ENCODE measurements at regions not wholly inside any gene's neighbourhood (a gene's known extent, or its start where the extent isn't known, plus 50 kb on each side); places are given as distances from the start of the nearest gene placed in this dataset.

- Mint-ChIP-seq H3K4me1 (peaks cover 0 to 4% (median 0%) of the 10 kb centered on the region in 3 donors), H3K27ac (peak overlapping the region in 1 of 3 donors; percentile 78), H3K4me3 (no peak overlapping the region), H3K36me3 (no peaks in the 10 kb centered on the region), H3K27me3 (no peaks in the 10 kb centered on the region), H3K9me3 (no peaks in the 10 kb centered on the region)
These were observed 76.9 kb upstream of the HIF1A start for GRCh38 chr14:61618448-61618847.

DNA sequence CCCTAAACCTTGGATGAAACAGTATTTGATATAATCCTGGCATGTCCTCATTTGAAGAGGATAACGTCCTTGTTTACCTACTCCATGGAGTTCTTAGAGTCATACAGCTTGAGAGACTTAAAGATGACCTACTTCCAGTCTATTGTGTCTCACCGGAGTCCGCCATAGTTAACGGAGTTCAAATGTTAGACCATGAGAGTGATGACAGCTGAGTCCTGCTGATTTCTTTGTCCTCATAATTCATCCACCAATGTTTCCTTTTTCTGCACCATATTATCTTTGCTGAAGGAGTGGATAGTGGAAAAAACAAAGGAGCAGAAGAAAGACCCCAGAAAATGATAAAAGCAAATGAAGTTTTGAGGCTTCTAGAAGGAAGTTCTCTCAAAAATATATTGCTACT, 75.8 kb upstream of the HIF1A start:
- Mint-ChIP-seq H3K27ac (no peak overlapping the region), H3K27me3 (no peaks in the 10 kb centered on the region), H3K4me1 (peaks cover 0 to 4% (median 0%) of the 10 kb centered on the region in 3 donors), H3K9me3 (no peaks in the 10 kb centered on the region), H3K4me3 (no peak overlapping the region), H3K36me3 (no peaks in the 10 kb centered on the region)

DNA sequence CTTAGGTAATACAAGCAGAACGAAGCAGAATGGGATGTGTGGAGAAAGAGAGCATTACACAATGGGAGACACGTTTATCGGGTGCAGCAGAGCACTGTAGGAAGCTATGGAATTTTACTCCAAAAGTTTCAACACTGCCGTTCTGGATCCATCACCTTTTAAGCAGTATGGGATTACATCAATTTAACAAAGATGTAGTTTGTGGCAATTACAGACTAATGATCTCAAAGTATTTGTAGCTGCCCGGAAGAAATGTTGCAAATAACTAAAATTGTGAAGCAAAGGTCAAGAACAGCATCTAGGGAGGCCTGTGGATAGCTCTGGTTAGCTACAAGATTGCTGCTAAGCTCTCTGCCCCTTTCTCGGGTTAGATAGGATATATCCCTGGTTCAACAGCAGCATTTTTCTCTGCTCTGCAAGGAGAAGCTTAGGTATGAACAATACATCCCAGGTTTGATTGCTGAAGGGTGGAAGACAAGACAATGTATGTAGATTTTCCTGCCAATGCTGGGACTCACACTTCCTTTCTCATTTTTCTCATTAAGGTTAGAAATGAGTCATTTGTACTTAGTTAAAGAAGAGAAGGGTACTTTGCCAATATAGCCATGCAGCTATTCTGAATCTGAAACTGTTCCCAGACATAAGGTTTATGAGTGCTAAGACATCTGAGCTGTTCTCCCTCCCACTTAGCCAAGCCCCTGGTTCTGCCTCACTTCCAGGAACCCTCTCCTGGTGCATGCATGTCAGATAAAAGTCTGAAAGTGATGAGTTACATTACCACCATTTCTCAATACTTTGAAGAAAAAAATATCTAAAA, 75.0 kb upstream of the HIF1A start:
- Mint-ChIP-seq H3K4me3 (no peak overlapping the region), H3K9me3 (no peaks in the 10 kb centered on the region), H3K27ac (no peak overlapping the region), H3K4me1 (peaks cover 0 to 4% (median 0%) of the 10 kb centered on the region in 3 donors), H3K36me3 (no peaks in the 10 kb centered on the region), H3K27me3 (no peaks in the 10 kb centered on the region)

DNA sequence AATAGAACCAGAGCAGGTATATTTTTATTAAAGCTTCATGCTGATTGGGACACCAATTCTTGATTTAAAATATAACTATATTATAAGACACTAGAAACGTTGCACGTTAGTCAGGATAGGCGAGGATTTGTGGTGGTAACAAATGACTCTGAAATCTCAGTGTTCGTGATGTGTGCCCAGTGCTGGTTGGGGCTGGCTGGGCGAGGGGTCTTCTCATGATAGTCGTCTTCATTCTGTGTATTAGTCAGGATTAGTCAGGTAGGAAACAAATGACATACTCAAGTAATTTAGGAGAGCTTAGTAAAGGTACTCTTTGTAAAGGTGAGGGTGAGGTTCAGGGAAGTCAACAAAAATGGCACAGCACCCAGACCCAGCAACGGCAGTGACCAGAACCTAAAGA, 73.9 kb upstream of the HIF1A start:
- Mint-ChIP-seq H3K27me3 (no peaks in the 10 kb centered on the region), H3K4me1 (peaks cover 0 to 4% (median 0%) of the 10 kb centered on the region in 3 donors), H3K9me3 (no peaks in the 10 kb centered on the region)

DNA sequence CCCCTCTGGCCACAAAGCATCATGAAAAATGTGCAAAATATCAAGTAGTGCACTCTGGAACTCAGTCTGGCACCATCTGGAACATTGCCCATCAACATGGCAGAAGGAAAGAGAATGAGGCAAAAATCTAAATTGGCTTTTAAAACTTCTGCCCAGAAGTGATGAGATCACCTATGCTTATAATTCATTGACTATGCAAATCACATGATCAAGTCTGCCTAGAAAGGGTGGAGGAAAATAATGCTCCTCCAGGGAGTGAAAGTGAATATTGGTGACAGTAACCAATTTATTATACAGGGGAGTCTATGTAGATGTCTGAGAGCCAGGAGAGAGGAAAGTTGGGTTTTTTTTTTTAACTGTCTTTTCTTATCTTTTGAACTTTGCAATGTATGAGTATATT, 73.3 kb upstream of the HIF1A start:
- H3K36me3 Mint-ChIP-seq = peaks cover 6% of the 10 kb centered on the region
- H3K9me3 Mint-ChIP-seq = no peaks in the 10 kb centered on the region
- H3K4me3 Mint-ChIP-seq = no peak overlapping the region
- no peaks in the 10 kb centered on the region for H3K27me3 Mint-ChIP-seq
- H3K4me1 Mint-ChIP-seq = peaks cover 0 to 4% (median 0%) of the 10 kb centered on the region in 3 donors
- no peak overlapping the region for H3K27ac Mint-ChIP-seq

More for the DNA sequence above, 73.9 kb upstream of the HIF1A start:
- Mint-ChIP-seq H3K4me3 (no peak overlapping the region), H3K27ac (no peak overlapping the region), H3K36me3 (peaks cover 4% of the 10 kb centered on the region)

DNA sequence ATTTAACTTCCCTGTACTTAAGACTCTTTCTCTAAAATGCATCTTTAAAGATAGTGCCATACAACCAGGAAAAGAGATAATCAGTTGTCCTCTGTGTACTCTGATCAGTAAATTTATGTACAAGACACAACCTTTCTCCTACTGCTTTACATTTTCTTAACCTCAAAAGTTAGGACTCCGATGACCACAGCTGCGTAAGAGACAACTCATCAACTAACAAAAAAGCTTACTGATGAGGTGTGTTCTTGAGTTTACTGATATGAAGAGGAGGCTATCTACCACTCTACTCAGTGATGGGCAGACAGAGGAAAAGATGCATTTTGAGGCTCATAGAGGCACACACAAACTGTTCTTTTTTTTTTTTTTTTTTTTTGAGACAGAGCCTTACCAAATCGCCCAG, 71.4 kb upstream of the HIF1A start:
- no peak overlapping the region for H3K27ac Mint-ChIP-seq
- no peaks in the 10 kb centered on the region for H3K9me3 Mint-ChIP-seq
- no peaks in the 10 kb centered on the region for H3K4me1 Mint-ChIP-seq
- peaks cover 6% of the 10 kb centered on the region for H3K36me3 Mint-ChIP-seq
- H3K4me3 Mint-ChIP-seq = no peak overlapping the region
- H3K27me3 Mint-ChIP-seq = no peaks in the 10 kb centered on the region

- no peaks in the 10 kb centered on the region for H3K27me3 Mint-ChIP-seq
- peaks cover 6% of the 10 kb centered on the region for H3K36me3 Mint-ChIP-seq
- no peaks in the 10 kb centered on the region for H3K9me3 Mint-ChIP-seq
- H3K4me1 Mint-ChIP-seq = no peaks in the 10 kb centered on the region
- no peak overlapping the region for H3K27ac Mint-ChIP-seq
- H3K4me3 Mint-ChIP-seq = no peak overlapping the region
These were observed 70.1 kb upstream of the HIF1A start for GRCh38 chr14:61625165-61625564.

GRCh38 chr14:61627612-61628011, 67.7 kb upstream of the HIF1A start:
- H3K9me3 Mint-ChIP-seq = no peaks in the 10 kb centered on the region
- peaks cover 6% of the 10 kb centered on the region for H3K36me3 Mint-ChIP-seq
- no peak overlapping the region for H3K27ac Mint-ChIP-seq
- no peaks in the 10 kb centered on the region for H3K4me1 Mint-ChIP-seq
- H3K27me3 Mint-ChIP-seq = no peaks in the 10 kb centered on the region
- no peak overlapping the region for H3K4me3 Mint-ChIP-seq

DNA sequence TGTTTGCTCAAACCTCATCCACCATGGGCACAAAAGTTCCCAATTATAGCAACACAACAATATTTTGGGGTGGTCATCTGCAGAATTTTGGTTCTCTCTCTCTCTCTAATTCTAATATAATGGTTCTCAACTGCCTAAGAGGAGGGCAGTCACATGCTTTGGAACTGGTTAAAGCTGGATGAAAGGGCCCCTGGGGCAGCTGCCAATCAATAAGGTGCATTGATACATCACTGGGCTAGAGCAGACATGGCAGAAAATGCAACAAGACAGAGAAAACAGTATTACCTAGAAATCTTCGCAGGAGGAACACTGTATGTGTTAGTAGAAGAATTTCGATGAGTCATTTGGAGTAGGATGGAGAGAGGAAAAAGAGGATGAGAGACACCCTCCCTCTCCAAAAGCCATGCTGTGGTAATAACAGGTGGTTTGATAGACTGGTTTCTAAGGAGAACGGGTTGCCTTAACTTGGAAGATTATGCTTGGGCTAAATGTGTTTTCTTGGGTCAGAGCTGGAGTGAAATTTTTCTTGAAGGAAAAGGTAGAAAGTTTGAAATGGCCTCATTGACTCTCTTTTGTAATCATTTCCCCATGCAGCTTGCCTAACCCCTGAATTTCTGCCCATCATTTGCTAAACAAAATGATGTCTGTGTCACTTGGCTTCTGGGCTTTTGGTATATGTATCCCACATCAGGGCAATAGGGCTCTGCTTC, 67.1 kb upstream of the HIF1A start:
- Mint-ChIP-seq H3K4me3 (no peak overlapping the region), H3K36me3 (peaks cover 6% of the 10 kb centered on the region), H3K27ac (no peak overlapping the region), H3K9me3 (no peaks in the 10 kb centered on the region), H3K4me1 (no peaks in the 10 kb centered on the region), H3K27me3 (no peaks in the 10 kb centered on the region)

GRCh38 chr14:61630399-61631044, 64.8 kb upstream of the HIF1A start:
- H3K27ac Mint-ChIP-seq = no peak overlapping the region
- peaks cover 6% of the 10 kb centered on the region for H3K36me3 Mint-ChIP-seq
- no peak overlapping the region for H3K4me3 Mint-ChIP-seq
- no peaks in the 10 kb centered on the region for H3K27me3 Mint-ChIP-seq
- H3K9me3 Mint-ChIP-seq = no peaks in the 10 kb centered on the region
- H3K4me1 Mint-ChIP-seq = peaks cover 0 to 3% (median 0%) of the 10 kb centered on the region in 3 donors

GRCh38 chr14:61631045-61631687, 64.1 kb upstream of the HIF1A start:
- Mint-ChIP-seq H3K27ac (no peak overlapping the region), H3K4me3 (no peak overlapping the region), H3K36me3 (peaks cover 5% of the 10 kb centered on the region), H3K9me3 (no peaks in the 10 kb centered on the region), H3K4me1 (peaks cover 3 to 4% (median 3%) of the 10 kb centered on the region in 3 donors), H3K27me3 (no peaks in the 10 kb centered on the region)

DNA sequence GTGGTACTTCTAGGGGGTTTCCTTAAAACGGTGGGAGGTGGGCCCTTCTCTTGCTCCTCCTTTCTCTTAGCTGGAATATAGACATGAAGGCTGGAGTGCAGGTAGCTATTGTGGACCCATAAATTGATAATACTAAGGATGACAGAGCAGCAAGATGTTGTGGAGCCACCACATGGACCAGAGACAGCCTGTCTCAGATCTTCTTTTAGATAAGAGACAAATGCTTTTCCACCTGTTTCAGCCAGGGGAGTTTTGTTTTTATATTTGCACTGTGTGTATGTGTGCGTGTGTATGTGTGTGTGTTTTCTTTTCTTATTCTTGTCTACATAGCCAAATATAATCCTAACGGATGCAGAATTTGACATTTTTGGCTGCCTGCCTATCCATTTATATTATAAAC, 62.9 kb upstream of the HIF1A start:
- Mint-ChIP-seq H3K9me3 (no peaks in the 10 kb centered on the region), H3K36me3 (peaks cover 3% of the 10 kb centered on the region)

GRCh38 chr14:61632807-61633206, 62.5 kb upstream of the HIF1A start:
- Mint-ChIP-seq H3K27ac (no peak overlapping the region), H3K36me3 (peaks cover 3% of the 10 kb centered on the region), H3K27me3 (no peaks in the 10 kb centered on the region), H3K9me3 (no peaks in the 10 kb centered on the region), H3K4me3 (no peak overlapping the region), H3K4me1 (peaks cover 11 to 16% (median 12%) of the 10 kb centered on the region in 3 donors)

More for the DNA sequence above, 62.9 kb upstream of the HIF1A start:
- Mint-ChIP-seq H3K4me1 (peaks cover 11 to 16% (median 12%) of the 10 kb centered on the region in 3 donors), H3K4me3 (no peak overlapping the region), H3K27ac (no peak overlapping the region), H3K27me3 (no peaks in the 10 kb centered on the region)

- Mint-ChIP-seq H3K27ac (no peak overlapping the region), H3K27me3 (no peaks in the 10 kb centered on the region), H3K4me1 (peaks cover 11 to 20% (median 12%) of the 10 kb centered on the region in 3 donors), H3K4me3 (peak overlapping the region in 1 of 4 donors; percentile 56), H3K36me3 (peaks cover 3% of the 10 kb centered on the region), H3K9me3 (no peaks in the 10 kb centered on the region)
These were observed 59.0 kb upstream of the HIF1A start for GRCh38 chr14:61636291-61636690.

- H3K27ac Mint-ChIP-seq = no peak overlapping the region
- no peaks in the 10 kb centered on the region for H3K27me3 Mint-ChIP-seq
These were observed 58.5 kb upstream of the HIF1A start for GRCh38 chr14:61636779-61637178.

More at GRCh38 chr14:61636779-61637178, 58.5 kb upstream of the HIF1A start:
- no peaks in the 10 kb centered on the region for H3K9me3 Mint-ChIP-seq
- peaks cover 11 to 20% (median 12%) of the 10 kb centered on the region in 3 donors for H3K4me1 Mint-ChIP-seq
- H3K36me3 Mint-ChIP-seq = peaks cover 3% of the 10 kb centered on the region
- H3K4me3 Mint-ChIP-seq = no peak overlapping the region
